Lower leg skin (tissue), 4 donors: ENCODE measurements at regions not wholly inside any gene's neighbourhood (a gene's known extent, or its start where the extent isn't known, plus 50 kb on each side); places are given as distances from the start of the nearest gene placed in this dataset.

Experiments
- DNase-seq, 2 donors: peaks; one replicate each; pipeline ENCODE4 v3.0.0-alpha.2; 2019; ENCODE audit warnings: low spot score in 2 of 2
- H3K4me3 ChIP-seq: fragments of 200-600 bp; sonication (generic); 2 replicates; pipeline ENCODE4 v1.5.1; 2017; ENCODE audit warnings: mild to moderate bottlenecking, low read depth; ENCODE audit not compliant: poor library complexity, severe bottlenecking
- CTCF ChIP-seq, 3 donors: fragments of 450-650 bp; IDR thresholded peaks; one replicate each; pipeline ENCODE4 v1.5.1; 2016; ENCODE audit warnings: antibody characterized with exemption in 3 of 3, mild to moderate bottlenecking in 3 of 3, moderate library complexity in 2 of 3
- POLR2A ChIP-seq, 2 donors: fragments of 450-650 bp; IDR thresholded peaks; one replicate each; pipeline ENCODE4 v1.6.1; 2016 to 2017; ENCODE audit warnings: antibody characterized with exemption in 2 of 2, mild to moderate bottlenecking in 1 of 2, moderate library complexity in 1 of 2
- WGBS, 2 donors: methylation state at CpG; one replicate each; pipeline ENCODE4 v1.1.5; 2018; 5-methylcytosine and 5-hydroxymethylcytosine counted together
- intact Hi-C: fragments of 100-400 bp; cut with DNase I; formaldehyde crosslinking; loops from one replicate; pipeline ENCODE4 v1.15.0; 2023; ENCODE audit warnings: low total_unique reads

GRCh38 chr14:73788317-73788598, 63.4 kb upstream of the PTGR2 start:
- H3K4me3 ChIP-seq: no peak overlapping the region
- TF ChIP-seq CTCF (IDR thresholded peaks at IDR 0.05) (no peak), POLR2A (IDR thresholded peaks at IDR 0.05) (no peak)
- DNase-seq: no peak
- WGBS, 2 donors: 43 to 51% methylated on average over 4 of the region's 4 CpGs
- intact Hi-C loops: no loop called here

GRCh38 chr14:73787486-73788316, 63.9 kb upstream of the PTGR2 start:
- no peak for DNase-seq
- TF ChIP-seq CTCF (IDR thresholded peaks at IDR 0.05) (no peak), POLR2A (IDR thresholded peaks at IDR 0.05) (no peak)
- WGBS, 2 donors: 1 to 3% methylated on average over 15 to 17 of the region's 17 CpGs
- intact Hi-C loops: no loop called here
- H3K4me3 ChIP-seq: peak overlapping the region; percentile 80

- H3K4me3 ChIP-seq: peak overlapping the region; percentile 80
- intact Hi-C loops: no loop called here
- TF ChIP-seq CTCF (IDR thresholded peaks at IDR 0.05) (no peak), POLR2A (IDR thresholded peaks at IDR 0.05) (no peak)
- 0 to 1% methylated on average over 4 to 57 of the region's 105 CpGs for WGBS, 2 donors
- DNase-seq: peak in 1 of 2 donors; percentile 92
These were observed 64.8 kb upstream of the PTGR2 start for GRCh38 chr14:73786636-73787485.

- peak overlapping the region; percentile 80 for H3K4me3 ChIP-seq
- WGBS, 2 donors: 0% methylated on average over 28 to 35 of the region's 35 CpGs
- no peak for TF ChIP-seq POLR2A (IDR thresholded peaks at IDR 0.05)
- TF ChIP-seq CTCF (IDR thresholded peaks at IDR 0.05): peak in 1 of 3 donors; percentile 58
- intact Hi-C loops: no loop called here
- DNase-seq: peak; percentile 87 to 96
These were observed 65.6 kb upstream of the PTGR2 start for GRCh38 chr14:73785834-73786635.

GRCh38 chr14:73785336-73785833, 66.2 kb upstream of the PTGR2 start:
- no peak for DNase-seq
- H3K4me3 ChIP-seq: no peak overlapping the region
- no peak for TF ChIP-seq CTCF (IDR thresholded peaks at IDR 0.05)
- TF ChIP-seq POLR2A (IDR thresholded peaks at IDR 0.05): no peak
- 2 to 4% methylated on average over 8 of the region's 8 CpGs for WGBS, 2 donors
- intact Hi-C loops: no loop called here
